ENCODE measurements at regions not wholly inside any gene's neighbourhood (a gene's known extent, or its start where the extent isn't known, plus 50 kb on each side); places are given as distances from the start of the nearest gene placed in this dataset.
A peak's percentile ranks its signal among the peaks of the same experiment; 100 is the strongest.

DNA sequence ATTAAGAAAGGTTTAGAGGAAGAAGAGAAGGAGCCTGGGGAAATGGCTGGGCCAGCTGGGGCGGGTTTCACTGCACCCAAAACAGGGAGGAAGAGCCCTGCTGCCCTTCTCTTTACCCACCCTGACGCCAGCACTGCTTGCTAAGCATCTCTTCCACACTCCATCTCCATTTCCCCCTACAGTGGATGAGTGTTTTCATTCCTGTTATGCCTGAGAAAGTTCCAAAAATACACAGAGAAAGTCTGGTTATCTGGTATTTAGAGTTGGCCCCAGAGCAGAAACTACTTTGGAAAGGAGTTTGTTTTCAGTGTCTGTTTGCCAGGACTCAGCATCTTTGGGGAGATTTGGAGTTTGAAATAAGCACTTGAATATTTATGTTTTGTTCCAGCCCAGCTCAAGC is 451.0 kb downstream of the SLC4A3 start (continued):
- TF ChIP-seq, protein P1, sequence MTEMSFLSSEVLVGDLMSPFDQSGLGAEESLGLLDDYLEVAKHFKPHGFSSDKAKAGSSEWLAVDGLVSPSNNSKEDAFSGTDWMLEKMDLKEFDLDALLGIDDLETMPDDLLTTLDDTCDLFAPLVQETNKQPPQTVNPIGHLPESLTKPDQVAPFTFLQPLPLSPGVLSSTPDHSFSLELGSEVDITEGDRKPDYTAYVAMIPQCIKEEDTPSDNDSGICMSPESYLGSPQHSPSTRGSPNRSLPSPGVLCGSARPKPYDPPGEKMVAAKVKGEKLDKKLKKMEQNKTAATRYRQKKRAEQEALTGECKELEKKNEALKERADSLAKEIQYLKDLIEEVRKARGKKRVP (CRISPR knock-in tag; IDR thresholded peaks at IDR 0.05): no peak
- TF ChIP-seq CBX5 (CRISPR knock-in tag; IDR thresholded peaks at IDR 0.05; ENCODE audit: borderline replicate concordance): no peak

DNA sequence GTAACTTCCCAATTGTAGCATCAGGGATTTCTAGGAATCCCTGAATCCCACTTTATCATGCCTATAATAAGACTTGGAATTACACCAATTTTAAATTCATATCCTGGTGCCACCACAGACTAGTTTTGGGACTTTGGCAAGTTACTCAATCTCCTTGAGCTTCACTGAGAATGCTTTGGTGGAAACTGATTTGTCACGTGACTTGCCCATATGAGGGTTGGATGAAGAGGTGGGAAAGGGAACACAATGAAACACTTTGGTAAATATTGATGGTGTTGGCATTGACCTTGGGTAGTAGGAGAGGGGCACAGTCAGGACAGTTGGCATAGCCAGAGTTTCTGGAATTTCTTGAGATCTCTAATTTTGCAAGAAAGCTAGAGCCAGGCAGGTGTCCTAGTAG is 452.2 kb downstream of the SLC4A3 start:
- intact Hi-C loops (cut with micrococcal nuclease; ENCODE audit: unreplicated experiment) (no loop called here), in situ Hi-C loops (cut with HindIII; ENCODE audit: extremely low pct_ligation_motif_present, low pct_unique_long_range_greater_than_20kb) (no loop called here)
- Histone ChIP-seq H3K27ac (ENCODE audit: extremely low read length, insufficient read depth, low read length) (no peak overlapping the region), H3K79me2 (ENCODE audit: insufficient read depth, low read length) (no peaks in the 10 kb centered on the region), H3K27me3 (ENCODE audit: control insufficient read depth in 1 of 2, insufficient read depth in 2 of 2, low read length in 2 of 2) (peaks cover 0 to 41% of the 10 kb centered on the region in 2 experiments), H4K20me1 (ENCODE audit: insufficient read depth, low read length) (no peaks in the 10 kb centered on the region), H3K4me2 (ENCODE audit: low read depth, low read length) (no peak overlapping the region), H2AFZ (ENCODE audit: low read length) (no peak overlapping the region), H3K9me3 (ENCODE audit: low read length) (no peaks in the 10 kb centered on the region), H3K36me3 (replicated peaks in 1 of 2; ENCODE audit: control insufficient read depth in 1 of 2, insufficient read depth in 2 of 2, low read length in 2 of 2) (no peaks in the 10 kb centered on the region), H3K4me3 (replicated peaks in 1 of 3; ENCODE audit: insufficient read depth in 1 of 3, low read depth in 2 of 3, low read length in 3 of 3) (no peak overlapping the region), H3K9ac (ENCODE audit: insufficient read depth, low read depth, low read length) (no peak overlapping the region), H3K4me1 (ENCODE audit: insufficient read depth, low read length) (no peaks in the 10 kb centered on the region)
- ChIA-PET POLR2A (no interaction called here), CTCF (ENCODE audit: low intra/inter-chr PET ratio, low total read pairs) (no interaction called here)
- FAIRE-seq (no peak), ATAC-seq (no peak), DNase-seq (ENCODE audit: low spot score) (no peak)
- TF ChIP-seq RAD51 (IDR thresholded peaks at IDR 0.05; ENCODE audit: borderline replicate concordance): peak; percentile 89
- TF ChIP-seq, protein P2, sequence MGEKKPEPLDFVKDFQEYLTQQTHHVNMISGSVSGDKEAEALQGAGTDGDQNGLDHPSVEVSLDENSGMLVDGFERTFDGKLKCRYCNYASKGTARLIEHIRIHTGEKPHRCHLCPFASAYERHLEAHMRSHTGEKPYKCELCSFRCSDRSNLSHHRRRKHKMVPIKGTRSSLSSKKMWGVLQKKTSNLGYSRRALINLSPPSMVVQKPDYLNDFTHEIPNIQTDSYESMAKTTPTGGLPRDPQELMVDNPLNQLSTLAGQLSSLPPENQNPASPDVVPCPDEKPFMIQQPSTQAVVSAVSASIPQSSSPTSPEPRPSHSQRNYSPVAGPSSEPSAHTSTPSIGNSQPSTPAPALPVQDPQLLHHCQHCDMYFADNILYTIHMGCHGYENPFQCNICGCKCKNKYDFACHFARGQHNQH (CRISPR knock-in tag; IDR thresholded peaks at IDR 0.05): no peak
- TF ChIP-seq, protein P3, sequence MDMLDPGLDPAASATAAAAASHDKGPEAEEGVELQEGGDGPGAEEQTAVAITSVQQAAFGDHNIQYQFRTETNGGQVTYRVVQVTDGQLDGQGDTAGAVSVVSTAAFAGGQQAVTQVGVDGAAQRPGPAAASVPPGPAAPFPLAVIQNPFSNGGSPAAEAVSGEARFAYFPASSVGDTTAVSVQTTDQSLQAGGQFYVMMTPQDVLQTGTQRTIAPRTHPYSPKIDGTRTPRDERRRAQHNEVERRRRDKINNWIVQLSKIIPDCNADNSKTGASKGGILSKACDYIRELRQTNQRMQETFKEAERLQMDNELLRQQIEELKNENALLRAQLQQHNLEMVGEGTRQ (IDR thresholded peaks at IDR 0.05; ENCODE audit: low read depth, low read length): peak; percentile 67
- TF ChIP-seq, protein P3 (CRISPR knock-in tag; IDR thresholded peaks at IDR 0.05; ENCODE audit: borderline replicate concordance): no peak
- BruUV-seq (replicated peaks): no TSS peak
- 3% methylated on average over 1 of the region's 1 CpG for WGBS (ENCODE audit: low lambda C conversion rate)
